Activated naive CD4-positive, alpha-beta T cell treated with anti-CD3 and anti-CD28 coated beads, Interleukin-2, amount 50 U/mL, for 24 hours (primary cell): ENCODE measurements at regions not wholly inside any gene's neighbourhood (a gene's known extent, or its start where the extent isn't known, plus 50 kb on each side); places are given as distances from the start of the nearest gene placed in this dataset.

Experiments used
- H3K27ac Mint-ChIP-seq: one replicate; pipeline ENCODE4 v1.8.0; 2021; ENCODE audit warnings: mild to moderate bottlenecking, mixed read lengths
- H3K27me3 Mint-ChIP-seq: one replicate; pipeline ENCODE4 v1.8.0; 2021; ENCODE audit warnings: mixed read lengths
- H3K36me3 Mint-ChIP-seq: one replicate; pipeline ENCODE4 v1.8.0; 2021; ENCODE audit warnings: mixed read lengths
- H3K4me1 Mint-ChIP-seq: one replicate; pipeline ENCODE4 v1.8.0; 2021; ENCODE audit warnings: mixed read lengths
- H3K4me3 Mint-ChIP-seq: one replicate; pipeline ENCODE4 v1.8.0; 2021; ENCODE audit warnings: mild to moderate bottlenecking, mixed read lengths
- H3K9me3 Mint-ChIP-seq: one replicate; pipeline ENCODE4 v1.8.0; 2021; ENCODE audit warnings: mixed read lengths

DNA sequence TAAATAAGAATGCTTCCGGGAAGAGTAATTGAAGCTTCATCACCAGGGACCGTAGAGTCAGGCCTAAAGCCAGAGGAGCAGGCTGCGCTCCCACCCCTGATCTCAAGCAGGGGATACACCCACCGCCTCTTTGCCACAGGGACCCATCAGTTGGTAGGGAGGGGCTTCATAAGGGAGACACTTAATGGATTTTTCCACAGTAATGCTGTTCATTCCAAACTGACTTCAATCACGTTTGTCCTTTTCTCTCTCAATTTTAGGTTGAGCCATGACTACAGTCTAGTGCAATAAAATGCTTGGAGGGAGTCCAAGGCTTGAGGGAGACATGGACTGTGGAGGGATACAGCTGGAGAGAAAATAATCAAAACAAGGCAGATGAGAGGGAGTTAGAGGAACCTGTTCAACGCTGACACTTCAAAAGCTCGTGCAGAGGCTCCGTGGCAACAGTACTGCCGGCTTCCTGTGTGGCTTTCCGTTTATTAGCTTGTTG lies 111.5 kb downstream of the SEC16B start:
- no peak overlapping the region for H3K27ac Mint-ChIP-seq

GRCh38 chr1:177857285-177857684 lies 112.6 kb downstream of the SEC16B start:
- Mint-ChIP-seq H3K27ac (no peak overlapping the region), H3K9me3 (no peaks in the 10 kb centered on the region)

More for the DNA sequence above, 111.5 kb downstream of the SEC16B start:
- Mint-ChIP-seq H3K27me3 (no peaks in the 10 kb centered on the region), H3K9me3 (no peaks in the 10 kb centered on the region), H3K4me1 (no peaks in the 10 kb centered on the region), H3K36me3 (no peaks in the 10 kb centered on the region), H3K4me3 (no peak overlapping the region)

GRCh38 chr1:177854951-177855350 lies 114.9 kb downstream of the SEC16B start:
- no peaks in the 10 kb centered on the region for H3K27me3 Mint-ChIP-seq
- no peaks in the 10 kb centered on the region for H3K36me3 Mint-ChIP-seq
- H3K4me3 Mint-ChIP-seq, result no peak overlapping the region
- H3K4me1 Mint-ChIP-seq, result no peaks in the 10 kb centered on the region
- H3K9me3 Mint-ChIP-seq, result no peaks in the 10 kb centered on the region
- no peak overlapping the region for H3K27ac Mint-ChIP-seq

More at GRCh38 chr1:177857285-177857684, 112.6 kb downstream of the SEC16B start:
- Mint-ChIP-seq H3K4me3 (no peak overlapping the region), H3K27me3 (no peaks in the 10 kb centered on the region), H3K36me3 (no peaks in the 10 kb centered on the region), H3K4me1 (no peaks in the 10 kb centered on the region)

GRCh38 chr1:177849579-177850290 lies 120.1 kb downstream of the SEC16B start:
- Mint-ChIP-seq H3K9me3 (peaks cover 10% of the 10 kb centered on the region), H3K27me3 (no peaks in the 10 kb centered on the region), H3K4me3 (no peak overlapping the region)

GRCh38 chr1:177849130-177849529 lies 120.7 kb downstream of the SEC16B start:
- H3K27me3 Mint-ChIP-seq, result no peaks in the 10 kb centered on the region
- no peaks in the 10 kb centered on the region for H3K36me3 Mint-ChIP-seq
- no peak overlapping the region for H3K4me3 Mint-ChIP-seq
- H3K4me1 Mint-ChIP-seq, result no peaks in the 10 kb centered on the region
- no peak overlapping the region for H3K27ac Mint-ChIP-seq
- H3K9me3 Mint-ChIP-seq, result peaks cover 10% of the 10 kb centered on the region

More at GRCh38 chr1:177849579-177850290, 120.1 kb downstream of the SEC16B start:
- Mint-ChIP-seq H3K27ac (no peak overlapping the region), H3K36me3 (no peaks in the 10 kb centered on the region), H3K4me1 (no peaks in the 10 kb centered on the region)

DNA sequence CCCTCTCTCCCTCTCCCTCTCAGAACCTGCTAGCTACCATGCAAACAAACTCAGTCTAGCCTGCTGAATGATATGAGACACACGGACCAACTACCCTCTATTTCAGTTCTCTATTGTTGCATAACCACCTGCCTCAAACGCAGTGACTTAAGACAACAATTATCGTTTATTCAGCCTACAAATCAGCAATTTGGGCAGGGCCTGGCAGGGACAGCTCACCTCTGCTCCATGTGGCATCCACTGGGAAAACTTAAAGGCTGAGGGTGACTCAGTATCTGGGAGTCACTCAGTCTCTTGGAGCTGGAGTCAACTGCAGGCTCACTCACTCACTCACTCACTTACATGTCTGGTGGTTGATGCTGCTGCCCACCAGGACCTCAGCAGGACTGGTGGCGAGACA lies 121.3 kb downstream of the SEC16B start:
- peaks cover 10% of the 10 kb centered on the region for H3K9me3 Mint-ChIP-seq
- H3K27ac Mint-ChIP-seq, result no peak overlapping the region
- H3K27me3 Mint-ChIP-seq, result no peaks in the 10 kb centered on the region
- no peaks in the 10 kb centered on the region for H3K4me1 Mint-ChIP-seq
- H3K36me3 Mint-ChIP-seq, result no peaks in the 10 kb centered on the region
- no peak overlapping the region for H3K4me3 Mint-ChIP-seq

DNA sequence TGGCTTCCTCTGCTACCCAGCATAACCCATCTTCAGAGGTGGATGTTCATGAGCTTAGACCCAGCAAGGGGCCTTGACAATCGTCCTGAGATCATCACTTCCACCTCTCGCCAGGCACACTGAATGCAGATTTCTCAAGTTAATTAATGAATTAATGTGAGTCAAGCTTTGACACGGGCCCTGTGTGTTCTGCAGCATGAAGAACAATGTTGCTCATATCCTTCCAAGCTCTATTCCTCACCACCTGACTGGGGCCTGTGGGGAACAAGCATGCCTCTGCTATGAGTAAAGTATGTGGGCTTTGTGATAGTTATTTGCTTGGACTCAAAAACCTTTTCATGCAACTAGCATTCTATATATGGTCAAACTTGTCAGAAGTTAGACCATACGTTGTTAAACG lies 122.0 kb downstream of the SEC16B start:
- Mint-ChIP-seq H3K27me3 (no peaks in the 10 kb centered on the region), H3K9me3 (peaks cover 10% of the 10 kb centered on the region), H3K36me3 (no peaks in the 10 kb centered on the region), H3K27ac (no peak overlapping the region), H3K4me1 (no peaks in the 10 kb centered on the region), H3K4me3 (no peak overlapping the region)

DNA sequence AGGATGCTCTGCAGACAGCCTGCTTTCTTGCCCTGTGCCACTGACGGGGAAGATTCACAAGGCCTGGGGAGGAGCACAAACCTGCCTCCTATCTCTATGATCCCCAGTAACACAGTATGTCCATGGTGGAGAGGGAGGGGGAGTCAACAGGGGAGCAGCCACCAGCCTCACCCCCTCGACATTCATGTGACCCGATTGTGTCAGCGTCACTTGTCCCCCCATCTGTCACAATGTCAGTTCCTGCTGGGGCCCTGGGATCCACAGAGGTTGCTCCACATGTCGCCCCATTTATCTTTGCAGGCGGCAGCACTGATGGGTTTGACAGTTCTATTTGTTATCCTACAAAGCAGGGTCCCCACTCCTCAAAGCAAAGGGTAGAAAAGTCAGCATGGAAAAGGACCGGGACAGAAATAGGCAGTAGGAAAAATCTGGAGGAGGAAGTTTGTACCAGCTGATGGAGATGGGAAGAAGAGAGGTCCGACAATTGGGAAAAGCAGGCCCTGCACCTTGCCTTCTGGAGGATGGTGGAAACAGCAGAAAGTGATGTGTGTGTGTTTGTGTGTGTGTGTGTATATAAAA lies 130.9 kb downstream of the SEC16B start:
- Mint-ChIP-seq H3K4me1 (no peaks in the 10 kb centered on the region), H3K9me3 (peaks cover 10% of the 10 kb centered on the region), H3K36me3 (no peaks in the 10 kb centered on the region), H3K4me3 (no peak overlapping the region), H3K27ac (no peak overlapping the region), H3K27me3 (no peaks in the 10 kb centered on the region)

DNA sequence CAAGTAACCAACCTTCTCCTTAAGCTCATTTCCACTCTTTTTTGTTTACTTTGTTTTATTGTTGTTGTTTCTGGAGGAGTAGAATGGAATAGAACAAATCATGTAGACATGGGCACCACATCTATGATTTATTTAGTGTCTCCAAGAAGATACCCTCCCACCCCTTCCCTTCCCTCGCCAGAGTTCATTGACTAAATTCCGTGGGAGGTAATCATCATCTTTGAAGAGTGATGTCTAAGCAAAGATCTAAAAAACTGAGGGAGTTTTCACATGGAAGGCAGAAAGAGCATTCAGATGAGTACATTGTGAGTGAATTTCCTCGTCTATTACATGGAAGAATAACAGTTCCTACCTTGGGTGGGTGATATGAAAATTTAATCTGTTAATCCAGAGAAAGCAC lies 136.2 kb downstream of the SEC16B start:
- no peaks in the 10 kb centered on the region for H3K27me3 Mint-ChIP-seq

GRCh38 chr1:177830531-177831135 lies 139.2 kb downstream of the SEC16B start:
- Mint-ChIP-seq H3K27me3 (no peaks in the 10 kb centered on the region), H3K4me3 (no peak overlapping the region), H3K9me3 (peaks cover 15% of the 10 kb centered on the region), H3K4me1 (no peaks in the 10 kb centered on the region), H3K27ac (no peak overlapping the region), H3K36me3 (no peaks in the 10 kb centered on the region)

More for the DNA sequence above, 136.2 kb downstream of the SEC16B start:
- Mint-ChIP-seq H3K9me3 (peaks cover 15% of the 10 kb centered on the region), H3K36me3 (no peaks in the 10 kb centered on the region), H3K4me1 (no peaks in the 10 kb centered on the region), H3K27ac (no peak overlapping the region), H3K4me3 (no peak overlapping the region)

GRCh38 chr1:177825276-177825901 lies 144.5 kb downstream of the SEC16B start:
- Mint-ChIP-seq H3K4me1 (no peaks in the 10 kb centered on the region), H3K27ac (no peak overlapping the region), H3K27me3 (no peaks in the 10 kb centered on the region), H3K36me3 (no peaks in the 10 kb centered on the region), H3K9me3 (no peaks in the 10 kb centered on the region), H3K4me3 (no peak overlapping the region)

GRCh38 chr1:177824508-177824982 lies 145.3 kb downstream of the SEC16B start:
- no peaks in the 10 kb centered on the region for H3K36me3 Mint-ChIP-seq
- H3K9me3 Mint-ChIP-seq, result no peaks in the 10 kb centered on the region
- no peaks in the 10 kb centered on the region for H3K27me3 Mint-ChIP-seq
- H3K4me3 Mint-ChIP-seq, result no peak overlapping the region
- H3K27ac Mint-ChIP-seq, result no peak overlapping the region
- no peaks in the 10 kb centered on the region for H3K4me1 Mint-ChIP-seq

- H3K36me3 Mint-ChIP-seq, result no peaks in the 10 kb centered on the region
- no peak overlapping the region for H3K27ac Mint-ChIP-seq
- H3K4me3 Mint-ChIP-seq, result no peak overlapping the region
- H3K9me3 Mint-ChIP-seq, result peaks cover 5% of the 10 kb centered on the region
- H3K4me1 Mint-ChIP-seq, result no peaks in the 10 kb centered on the region
- peaks cover 1% of the 10 kb centered on the region for H3K27me3 Mint-ChIP-seq
These were observed 149.6 kb downstream of the SEC16B start for GRCh38 chr1:177820213-177820612.

DNA sequence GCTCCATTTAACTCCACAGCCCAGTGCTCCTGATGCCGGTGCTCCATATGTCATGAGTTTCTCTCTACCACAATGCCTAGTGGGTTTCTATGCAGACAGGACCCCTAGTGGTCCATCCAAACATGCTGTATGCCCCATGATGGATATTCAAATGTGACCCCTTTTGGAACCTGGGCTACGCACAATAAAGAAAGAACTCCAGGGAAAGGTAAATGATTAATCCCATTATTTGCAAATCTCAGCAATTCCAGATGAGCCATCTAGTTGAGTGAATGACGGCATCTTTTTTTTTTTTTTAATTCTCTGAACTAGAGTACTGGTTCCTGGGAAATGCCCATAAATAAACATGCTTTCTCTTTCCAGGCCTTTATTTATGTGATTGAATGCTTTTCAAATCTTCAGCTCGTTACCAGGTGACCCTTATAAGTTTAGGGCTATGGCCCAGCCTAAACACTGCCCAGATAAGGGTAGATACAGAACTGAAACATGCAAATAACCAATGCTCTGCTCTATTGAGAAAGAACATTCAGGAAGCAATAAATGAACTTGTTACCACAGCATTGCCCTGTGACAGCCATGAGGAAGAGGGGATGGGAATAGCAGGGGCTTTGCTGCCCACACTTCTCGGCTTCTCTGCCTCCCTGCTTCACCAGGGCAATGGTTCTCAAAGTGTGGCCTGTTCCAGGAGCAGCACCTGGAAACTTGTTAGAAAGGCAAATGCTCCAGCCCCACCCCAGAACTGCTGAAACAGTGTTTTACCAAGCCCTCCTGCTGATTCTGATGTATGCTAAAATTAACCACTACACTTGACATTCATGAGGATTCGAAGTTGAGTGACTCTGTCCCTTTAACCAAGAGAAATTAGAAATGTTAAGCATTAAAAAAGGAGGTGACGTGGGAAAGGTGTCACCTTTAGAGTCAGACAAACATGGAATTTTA lies 151.7 kb downstream of the SEC16B start:
- no peaks in the 10 kb centered on the region for H3K4me1 Mint-ChIP-seq
- peaks cover 2% of the 10 kb centered on the region for H3K27me3 Mint-ChIP-seq
- H3K36me3 Mint-ChIP-seq, result no peaks in the 10 kb centered on the region
- no peak overlapping the region for H3K27ac Mint-ChIP-seq
- peaks cover 13% of the 10 kb centered on the region for H3K9me3 Mint-ChIP-seq
- no peak overlapping the region for H3K4me3 Mint-ChIP-seq

- H3K36me3 Mint-ChIP-seq, result no peaks in the 10 kb centered on the region
- no peaks in the 10 kb centered on the region for H3K4me1 Mint-ChIP-seq
- peaks cover 13% of the 10 kb centered on the region for H3K9me3 Mint-ChIP-seq
- H3K27ac Mint-ChIP-seq, result no peak overlapping the region
- H3K27me3 Mint-ChIP-seq, result peaks cover 1% of the 10 kb centered on the region
- H3K4me3 Mint-ChIP-seq, result no peak overlapping the region
These were observed 157.2 kb downstream of the SEC16B start for GRCh38 chr1:177812650-177813049.
